GM23248 (cell line): ENCODE measurements at regions not wholly inside any gene's neighbourhood (a gene's known extent, or its start where the extent isn't known, plus 50 kb on each side); places are given as distances from the start of the nearest gene placed in this dataset.

Source experiments
- DNase-seq: peaks from one replicate; pipeline ENCODE4 v3.0.0-alpha.2; 2015
- H2AFZ ChIP-seq: fragments of 200-600 bp; sonication (generic); 2 replicates; pipeline ENCODE4 v1.6.1; 2016; ENCODE audit warnings: antibody characterized with exemption
- H3F3A ChIP-seq: fragments of 200-600 bp; sonication (generic); 2 replicates; pipeline ENCODE4 v1.6.1; 2016; ENCODE audit warnings: mild to moderate bottlenecking, antibody characterized with exemption, mixed run types; ENCODE audit not compliant: insufficient read depth
- H3K27ac ChIP-seq: fragments of 200-600 bp; sonication (generic); 2 replicates; pipeline ENCODE4 v1.5.1; 2016; ENCODE audit warnings: mild to moderate bottlenecking
- H3K27me3 ChIP-seq: fragments of 200-600 bp; sonication (generic); replicated peaks from 2 replicates; pipeline ENCODE4 v1.6.1; 2016; ENCODE audit warnings: mild to moderate bottlenecking; ENCODE audit not compliant: insufficient read depth
- H3K36me3 ChIP-seq: fragments of 200-600 bp; sonication (generic); 2 replicates; pipeline ENCODE4 v1.6.1; 2016; ENCODE audit warnings: low read depth, mild to moderate bottlenecking
- H3K4me1 ChIP-seq: fragments of 200-600 bp; sonication (generic); 2 replicates; pipeline ENCODE4 v1.6.1; 2016; ENCODE audit warnings: mild to moderate bottlenecking; ENCODE audit not compliant: insufficient read depth
- H3K4me2 ChIP-seq: fragments of 200-600 bp; sonication (generic); one replicate; pipeline ENCODE4 v1.6.1; 2016; ENCODE audit warnings: mild to moderate bottlenecking; ENCODE audit not compliant: unreplicated experiment
- H3K4me3 ChIP-seq: fragments of 200-600 bp; sonication (generic); 2 replicates; pipeline ENCODE4 v1.5.1; 2016; ENCODE audit warnings: mild to moderate bottlenecking
- H3K79me2 ChIP-seq: fragments of 200-600 bp; sonication (generic); 2 replicates; pipeline ENCODE4 v1.6.1; 2016; ENCODE audit warnings: mild to moderate bottlenecking; ENCODE audit not compliant: insufficient read depth
- H3K9ac ChIP-seq: fragments of 200-600 bp; sonication (generic); 2 replicates; pipeline ENCODE4 v1.6.1; 2016; ENCODE audit warnings: mild to moderate bottlenecking
- H3K9me2 ChIP-seq: fragments of 200-600 bp; sonication (generic); 2 replicates; pipeline ENCODE4 v1.6.1; 2016; ENCODE audit warnings: mixed run types, mild to moderate bottlenecking, moderate library complexity; ENCODE audit not compliant: insufficient read depth
- H3K9me3 ChIP-seq: fragments of 200-600 bp; sonication (generic); one replicate; pipeline ENCODE4 v1.6.1; 2017; ENCODE audit warnings: low read depth
- H4K20me1 ChIP-seq: fragments of 200-600 bp; sonication (generic); 2 replicates; pipeline ENCODE4 v1.6.0; 2016; ENCODE audit not compliant: insufficient read depth
- EZH2 ChIP-seq: fragments of 200-600 bp; sonication (generic); IDR thresholded peaks from 2 replicates; pipeline ENCODE4 v1.6.1; 2018; ENCODE audit warnings: antibody characterized with exemption, mild to moderate bottlenecking; ENCODE audit not compliant: insufficient read depth, poor library complexity, severe bottlenecking
- EZH2phosphoT487 ChIP-seq: fragments of 200-600 bp; sonication (generic); IDR thresholded peaks from 2 replicates; pipeline ENCODE4 v1.6.1; 2018; ENCODE audit warnings: antibody characterized with exemption, moderate library complexity, mild to moderate bottlenecking, low read depth; ENCODE audit not compliant: insufficient read depth
- WGBS, 2 experiments: methylation state at CpG; one replicate each; pipeline ENCODE4 v1.1.6; 2015 to 2017; ENCODE audit warnings: low lambda C conversion rate in 2 of 2, low coverage in 1 of 2; ENCODE audit errors: missing lambda C conversion rate in 2 of 2; 5-methylcytosine and 5-hydroxymethylcytosine counted together
- in situ Hi-C: fragments of 300-500 bp; cut with MboI; formaldehyde crosslinking; loops from 2 replicates; pipeline ENCODE4 v1.15.0; 2020

DNA sequence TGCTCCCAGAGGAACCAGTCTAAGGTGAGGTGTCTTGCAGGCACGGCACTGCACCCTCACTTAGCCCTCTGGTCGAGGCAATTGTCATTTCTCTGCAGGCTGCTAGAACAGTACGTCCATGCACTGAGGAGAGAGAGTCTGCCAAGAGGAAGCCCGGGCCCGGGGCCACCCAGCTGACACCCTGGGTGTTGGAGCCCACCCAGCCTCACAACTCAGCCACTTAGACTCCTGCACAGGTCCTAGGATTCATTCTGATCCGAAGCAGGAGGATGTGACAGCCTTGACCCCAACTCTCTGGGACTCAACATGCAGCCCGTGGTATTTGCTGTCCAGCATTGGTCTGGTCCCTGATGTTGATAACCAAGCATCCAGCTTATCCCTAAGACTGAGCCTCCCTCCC lies 111.9 kb downstream of the ADSS2 start:
- no peak overlapping the region for H3K9ac ChIP-seq
- no peak overlapping the region for H2AFZ ChIP-seq
- no peaks in the 10 kb centered on the region for H3K79me2 ChIP-seq
- H3F3A ChIP-seq, result no peaks in the 10 kb centered on the region
- no peaks in the 10 kb centered on the region for H3K27me3 ChIP-seq
- TF ChIP-seq EZH2phosphoT487 (no peak), EZH2 (no peak)
- no peaks in the 10 kb centered on the region for H4K20me1 ChIP-seq
- no peak overlapping the region for H3K4me2 ChIP-seq
- H3K36me3 ChIP-seq, result no peaks in the 10 kb centered on the region
- H3K4me3 ChIP-seq, result no peak overlapping the region
- H3K9me3 ChIP-seq, result no peaks in the 10 kb centered on the region
- no peak for DNase-seq
- H3K4me1 ChIP-seq, result peaks cover 4% of the 10 kb centered on the region; the same call in 1 of the 2 replicates
- H3K9me2 ChIP-seq, result no peaks in the 10 kb centered on the region
- 91 to 94% methylated on average over 7 of the region's 7 CpGs for WGBS, 2 experiments
- in situ Hi-C loops, result no loop called here
- H3K27ac ChIP-seq, result no peak overlapping the region

- no peaks in the 10 kb centered on the region for H3K9me3 ChIP-seq
- H3K79me2 ChIP-seq, result no peaks in the 10 kb centered on the region
- TF ChIP-seq EZH2 (no peak), EZH2phosphoT487 (no peak)
- no peaks in the 10 kb centered on the region for H4K20me1 ChIP-seq
- in situ Hi-C loops, result no loop called here
- no peaks in the 10 kb centered on the region for H3K27me3 ChIP-seq
- peaks cover 4% of the 10 kb centered on the region; the same call in 1 of the 2 replicates for H3K4me1 ChIP-seq
- H3F3A ChIP-seq, result no peaks in the 10 kb centered on the region
- no peak overlapping the region for H3K4me3 ChIP-seq
- H3K36me3 ChIP-seq, result no peaks in the 10 kb centered on the region
- 89 to 93% methylated on average over 14 of the region's 14 CpGs for WGBS, 2 experiments
- no peak overlapping the region for H2AFZ ChIP-seq
- no peak overlapping the region for H3K9ac ChIP-seq
- H3K4me2 ChIP-seq, result no peak overlapping the region
- no peak for DNase-seq
- no peak overlapping the region for H3K27ac ChIP-seq
- H3K9me2 ChIP-seq, result no peaks in the 10 kb centered on the region
Measured at GRCh38 chr1:244340396-244340795, 111.3 kb downstream of the ADSS2 start.

- in situ Hi-C loops, result no loop called here
- peak overlapping the region; percentile 59 for H2AFZ ChIP-seq
- WGBS, 2 experiments, result 42 to 44% methylated on average over 16 of the region's 16 CpGs
Measured at GRCh38 chr1:244341455-244342450, 110.0 kb downstream of the ADSS2 start.

GRCh38 chr1:244344001-244344400 lies 107.7 kb downstream of the ADSS2 start:
- in situ Hi-C loops, result no loop called here
- TF ChIP-seq EZH2 (no peak), EZH2phosphoT487 (no peak)

More at GRCh38 chr1:244341455-244342450, 110.0 kb downstream of the ADSS2 start:
- no peaks in the 10 kb centered on the region for H3K9me2 ChIP-seq
- no peaks in the 10 kb centered on the region for H3K9me3 ChIP-seq
- no peaks in the 10 kb centered on the region for H3F3A ChIP-seq
- H3K4me3 ChIP-seq, result no peak overlapping the region
- TF ChIP-seq EZH2phosphoT487 (no peak), EZH2 (no peak)
- no peak overlapping the region for H3K27ac ChIP-seq
- H3K79me2 ChIP-seq, result no peaks in the 10 kb centered on the region
- no peaks in the 10 kb centered on the region for H4K20me1 ChIP-seq
- DNase-seq, result peak; percentile 50
- no peak overlapping the region for H3K4me2 ChIP-seq
- H3K36me3 ChIP-seq, result no peaks in the 10 kb centered on the region
- no peaks in the 10 kb centered on the region for H3K27me3 ChIP-seq
- peaks cover 4% of the 10 kb centered on the region; the same call in 1 of the 2 replicates for H3K4me1 ChIP-seq
- H3K9ac ChIP-seq, result 0 out of 2 replicates have a peak overlapping the region, but pooled peaks have one; percentile 35

More at GRCh38 chr1:244344001-244344400, 107.7 kb downstream of the ADSS2 start:
- Histone ChIP-seq H4K20me1 (no peaks in the 10 kb centered on the region), H3K9me2 (no peaks in the 10 kb centered on the region), H3K79me2 (no peaks in the 10 kb centered on the region), H3K4me2 (no peak overlapping the region), H3K36me3 (no peaks in the 10 kb centered on the region), H3K4me1 (peaks cover 23% of the 10 kb centered on the region), H3K4me3 (no peak overlapping the region), H3K27ac (no peak overlapping the region), H3K9ac (no peak overlapping the region), H3K9me3 (no peaks in the 10 kb centered on the region), H2AFZ (no peak overlapping the region), H3F3A (peaks cover 18% of the 10 kb centered on the region), H3K27me3 (no peaks in the 10 kb centered on the region)
- 74 to 82% methylated on average over 6 of the region's 6 CpGs for WGBS, 2 experiments
- DNase-seq, result no peak
